Stimulated activated CD8-positive, alpha-beta memory T cell treated with anti-CD3 and anti-CD28 coated beads, Interleukin-2, amount 100 ng/mL, for 48 hours (primary cell): ENCODE measurements at regions not wholly inside any gene's neighbourhood (a gene's known extent, or its start where the extent isn't known, plus 50 kb on each side); places are given as distances from the start of the nearest gene placed in this dataset.

Experiments
- DNase-seq, 2 donors: peaks; one replicate each; pipeline ENCODE4 v3.0.0-alpha.2; 2020; ENCODE audit warnings: low read depth in 2 of 2

DNA sequence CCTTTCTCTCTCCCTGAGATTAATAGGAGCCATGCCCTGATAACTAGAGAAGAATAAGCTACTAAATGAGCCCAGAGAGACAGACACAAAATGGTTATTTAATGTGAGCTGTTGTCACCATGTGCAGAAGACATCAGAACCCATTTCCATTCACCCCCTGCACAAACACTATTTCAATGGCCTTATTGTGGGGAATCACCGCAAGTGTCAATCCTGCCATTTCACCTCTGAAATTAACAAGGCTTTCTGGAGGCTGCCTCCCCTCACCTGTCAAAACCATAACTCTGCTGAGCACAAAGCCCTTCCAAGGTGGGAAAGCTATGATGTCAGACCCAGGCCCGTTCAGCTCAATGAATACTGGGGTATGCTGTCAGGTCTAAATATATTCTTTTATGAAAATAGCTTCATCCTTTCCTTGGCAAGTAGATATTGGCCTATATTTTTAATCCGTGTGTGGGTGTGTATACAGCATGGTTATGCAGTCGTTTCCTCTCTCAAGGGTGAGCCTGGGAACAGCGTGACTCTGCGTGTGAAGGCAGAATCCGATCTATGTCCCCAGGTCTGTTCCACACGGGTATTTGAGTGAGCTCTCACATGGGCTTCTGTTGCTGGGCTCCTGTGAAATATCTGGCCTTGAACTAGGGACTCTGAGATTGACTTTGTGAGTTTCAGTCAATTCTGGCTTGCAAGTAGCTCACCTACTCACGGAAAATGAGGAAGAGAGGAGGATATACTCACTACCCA is 266.3 kb downstream of the FBXW7 start:
- no peak for DNase-seq

DNA sequence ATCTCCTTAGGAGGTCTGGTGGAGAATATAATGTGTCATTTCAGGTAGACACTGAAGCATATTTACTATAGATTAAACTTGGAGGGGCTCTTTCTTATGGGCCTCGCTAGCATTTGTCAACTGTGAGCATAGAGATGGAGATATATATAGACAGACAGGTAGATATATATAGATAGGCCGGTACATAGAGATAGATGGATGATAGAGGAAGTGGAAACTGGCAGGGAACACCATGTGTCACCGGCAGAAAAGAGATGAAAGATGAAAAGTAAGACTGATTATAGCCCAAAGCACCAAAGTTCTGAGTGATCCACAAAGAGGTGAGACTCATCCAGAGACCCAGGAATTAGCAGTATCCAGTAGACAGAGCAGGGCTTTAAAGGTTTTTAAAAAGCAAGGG is 268.1 kb downstream of the FBXW7 start:
- DNase-seq, result no peak

DNA sequence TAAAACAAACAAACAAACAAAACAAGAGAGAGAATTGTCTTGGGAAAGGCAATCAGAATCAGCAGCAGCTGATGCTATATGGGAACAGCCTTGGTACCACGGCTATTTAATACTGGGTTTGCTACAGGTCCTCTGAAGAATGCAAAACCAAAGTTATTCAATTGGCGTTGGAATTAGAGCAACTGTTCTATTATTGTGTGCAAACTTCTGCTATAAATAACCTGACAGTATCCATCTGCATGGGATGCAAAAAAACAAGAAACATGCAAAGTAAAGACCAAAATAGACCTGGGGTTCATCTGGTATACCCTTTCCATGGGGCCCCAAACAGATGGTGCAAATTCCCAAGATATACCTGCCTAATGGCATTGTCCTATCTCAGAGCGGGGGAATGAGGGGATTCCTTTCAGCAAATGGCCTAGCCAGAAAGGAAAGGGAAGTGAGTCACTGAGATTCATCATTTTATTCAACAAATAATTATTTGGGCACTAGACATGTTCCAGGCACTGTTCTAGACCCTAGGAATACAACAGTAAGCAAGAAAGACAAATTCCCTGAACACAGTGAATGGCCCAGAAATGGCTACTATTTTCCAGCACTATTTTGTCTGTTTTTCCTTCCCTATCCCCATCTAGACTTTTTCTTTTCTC is 268.9 kb downstream of the FBXW7 start:
- no peak for DNase-seq

DNA sequence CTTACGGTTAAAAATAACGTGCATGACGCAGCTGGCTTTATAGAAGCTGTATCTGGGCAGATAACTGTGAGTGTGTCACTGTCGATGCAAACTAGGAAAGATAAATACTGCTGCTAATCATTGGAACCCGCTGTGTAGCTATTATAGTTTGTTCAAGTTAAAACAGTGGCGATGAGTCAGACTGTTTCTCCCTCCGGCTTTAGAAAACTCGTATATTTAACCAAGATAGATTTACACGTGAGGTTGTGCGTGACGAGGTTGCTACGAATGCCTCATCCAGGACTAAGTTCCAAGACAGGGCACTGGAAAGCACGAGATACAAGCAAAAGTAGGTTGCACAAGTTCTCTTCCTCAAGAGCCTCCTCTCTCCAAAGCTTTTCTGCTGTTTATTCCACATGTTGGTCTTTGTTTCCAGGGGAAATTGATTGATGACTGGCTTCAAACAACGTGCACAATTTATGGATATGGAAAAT is 270.7 kb downstream of the FBXW7 start:
- no peak for DNase-seq

DNA sequence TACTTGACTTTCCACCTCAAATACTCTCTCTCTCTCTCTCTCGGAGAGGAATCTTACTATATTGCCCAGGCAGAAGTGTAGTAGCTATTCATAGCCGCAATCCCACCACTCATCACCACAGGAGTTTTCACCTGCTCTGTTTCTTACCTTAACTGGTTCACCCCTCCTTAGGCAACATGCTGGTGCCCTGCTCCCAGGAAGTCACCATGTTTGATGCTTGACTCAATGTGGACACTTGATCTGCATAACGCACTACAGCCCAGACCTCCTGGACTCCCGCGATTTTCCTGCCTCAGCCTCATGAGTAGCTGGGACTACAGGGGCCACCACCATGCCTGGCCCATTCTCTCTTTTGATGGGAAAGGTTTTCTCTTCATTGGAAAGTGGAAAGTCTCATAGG is 271.8 kb downstream of the FBXW7 start:
- DNase-seq, result no peak

DNA sequence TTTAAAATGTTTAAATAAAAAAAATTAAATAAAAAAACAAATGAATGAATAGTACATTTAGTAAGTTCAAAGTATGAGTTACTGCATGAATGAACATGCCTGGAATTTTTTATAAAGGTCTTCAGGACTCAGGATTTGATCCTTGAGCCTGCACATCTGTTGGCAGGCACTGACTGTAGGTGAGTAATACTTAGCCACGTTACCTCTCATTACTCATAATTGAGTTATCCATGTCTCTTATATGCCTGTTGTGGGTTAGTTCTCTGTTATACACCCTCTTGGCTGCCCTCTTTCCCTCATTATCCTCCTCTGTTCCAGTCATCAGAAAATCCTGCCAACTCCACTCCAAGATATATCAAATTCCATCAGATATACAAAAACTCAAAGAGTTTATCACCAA is 276.0 kb downstream of the FBXW7 start:
- no peak for DNase-seq

DNA sequence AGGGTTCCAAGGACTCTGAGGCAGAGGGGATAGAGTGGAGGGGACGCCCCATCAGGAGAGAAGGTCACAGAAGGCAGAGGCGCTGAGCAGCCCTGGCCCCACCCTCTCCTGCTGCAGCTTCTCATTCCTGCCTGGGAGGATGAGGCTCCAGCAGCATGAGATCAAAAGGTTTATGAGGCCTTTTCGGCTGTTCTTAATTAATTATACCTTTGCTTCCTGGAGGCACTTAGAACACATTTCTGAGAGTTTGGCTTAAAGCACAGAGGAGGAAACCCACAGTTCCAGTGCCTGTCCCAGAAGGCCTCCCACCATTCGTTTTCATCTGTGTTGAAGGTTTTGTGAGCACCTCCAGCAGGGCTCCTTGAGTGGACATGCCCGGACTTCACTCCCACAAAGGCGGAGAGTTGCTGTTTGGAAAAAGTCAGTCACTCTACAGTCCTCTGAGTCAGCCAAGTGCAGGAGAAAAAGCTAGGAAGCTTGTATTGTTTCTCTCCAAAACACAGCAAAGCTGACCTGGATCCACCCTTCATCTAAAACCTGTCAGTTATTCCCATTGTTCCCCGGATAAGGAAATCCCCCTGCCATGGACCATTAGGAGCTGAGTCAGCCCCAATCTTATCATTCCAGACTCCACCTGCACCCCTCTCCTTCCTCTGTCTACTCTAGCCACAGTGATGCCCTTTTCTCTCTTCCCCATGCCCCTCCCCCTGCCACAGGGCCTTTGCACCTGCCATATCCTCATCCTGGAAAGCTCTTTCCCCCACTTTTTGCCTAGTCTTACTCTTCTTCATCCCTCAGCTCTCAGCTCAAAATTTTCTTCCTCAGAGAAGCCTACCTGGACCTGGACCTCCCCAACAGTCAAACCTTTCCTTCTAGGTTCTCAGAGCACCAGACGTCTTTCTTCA is 276.8 kb downstream of the FBXW7 start:
- DNase-seq, result no peak

DNA sequence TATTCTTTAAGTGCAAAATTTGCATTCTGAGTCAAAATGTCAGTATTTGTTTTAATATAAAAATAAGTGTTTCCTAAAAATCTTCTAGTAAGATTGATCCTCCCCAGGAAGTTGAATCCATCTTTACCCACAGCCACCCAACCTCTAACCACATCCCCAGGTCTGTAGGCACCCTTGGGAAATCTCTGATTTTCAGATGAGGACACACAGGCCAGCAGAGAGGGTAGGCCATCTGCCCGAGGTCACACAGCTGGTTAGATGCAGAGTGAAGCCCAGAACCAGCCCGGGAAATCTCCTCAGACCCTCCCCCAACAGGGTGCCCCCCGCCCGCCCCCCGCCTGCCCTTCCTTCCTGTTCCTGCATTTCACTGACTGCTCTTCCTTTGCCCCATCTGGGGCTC is 277.5 kb downstream of the FBXW7 start:
- DNase-seq, result no peak

DNA sequence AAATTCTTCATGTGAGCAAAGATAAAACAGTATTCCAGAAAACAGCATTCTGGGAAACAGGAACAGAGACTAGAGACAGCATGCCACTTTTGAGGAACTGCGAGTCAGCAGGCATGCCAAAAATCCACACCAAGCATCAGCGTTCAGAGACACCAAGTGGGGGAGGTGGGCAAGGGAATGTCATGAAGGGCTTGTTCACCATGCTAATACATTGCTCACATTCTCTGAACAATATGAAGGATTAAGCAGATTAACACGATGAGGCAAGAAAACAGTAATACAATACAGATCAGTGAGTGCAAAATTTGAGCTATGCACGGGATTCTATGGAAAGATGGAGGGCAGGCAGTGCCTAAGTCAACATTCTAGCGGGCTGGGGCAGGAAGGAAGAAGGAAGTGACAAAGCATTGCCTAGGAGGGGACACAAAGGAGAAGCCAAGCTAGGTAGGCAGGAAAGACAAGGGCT is 278.3 kb downstream of the FBXW7 start:
- DNase-seq, result no peak

DNA sequence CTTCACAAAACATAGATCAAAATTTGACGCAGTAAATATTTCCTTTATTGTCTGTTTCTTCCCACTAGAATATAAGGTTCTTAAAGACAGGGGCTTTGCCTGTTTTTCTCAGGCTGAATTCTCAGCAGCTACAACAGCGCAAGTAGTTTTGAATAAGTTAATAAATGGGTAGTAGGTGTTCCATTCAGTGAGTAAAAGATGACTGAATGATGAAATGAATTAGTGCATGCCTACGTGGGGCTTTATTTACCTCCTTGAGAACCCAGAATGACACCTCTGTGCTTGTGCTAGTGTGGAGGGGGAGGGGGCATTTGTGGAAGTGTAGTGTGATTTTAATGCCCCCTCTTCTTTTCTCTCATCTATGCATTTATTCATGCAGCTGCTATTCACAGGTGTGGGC is 278.9 kb downstream of the FBXW7 start:
- no peak for DNase-seq

DNA sequence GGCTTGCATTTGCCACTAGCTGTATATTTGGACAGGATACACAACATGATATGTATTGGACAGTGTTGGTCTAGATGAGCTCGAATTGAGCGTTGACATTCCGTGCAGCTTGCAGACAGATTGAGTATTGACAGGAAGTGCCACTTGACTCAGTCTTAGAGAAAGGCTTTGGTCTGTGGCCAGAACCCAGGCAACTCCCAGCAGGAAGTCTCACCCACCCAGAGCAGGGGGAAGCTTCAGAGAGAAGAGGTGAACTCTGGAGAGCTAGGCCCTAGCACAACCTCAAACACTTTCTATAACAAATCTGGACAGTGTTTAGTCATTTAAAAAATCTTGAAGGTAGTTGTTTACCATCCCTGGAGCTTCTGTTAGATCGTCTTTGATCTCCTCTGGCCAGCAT is 280.5 kb downstream of the FBXW7 start:
- DNase-seq, result peak; percentile 19 to 45

DNA sequence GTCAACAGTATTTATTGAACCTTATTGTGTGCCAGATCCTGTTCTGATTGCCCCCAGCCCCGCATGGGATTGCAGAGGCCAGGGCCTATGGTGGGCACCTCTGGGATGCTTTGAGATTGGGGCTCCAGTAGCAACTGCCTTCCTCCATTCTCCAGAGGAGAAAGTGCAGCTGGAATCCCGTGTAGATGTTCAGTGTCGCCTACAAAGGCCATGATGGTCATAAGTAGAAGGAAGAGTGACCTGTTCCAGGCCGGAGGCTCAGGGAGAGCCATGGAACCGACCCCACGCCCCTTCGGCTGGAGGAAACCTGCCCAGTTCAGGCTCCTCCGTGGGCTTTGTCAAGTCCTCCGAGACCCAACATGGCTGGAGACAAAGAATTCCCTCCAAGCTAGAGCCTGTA is 287.5 kb downstream of the FBXW7 start:
- no peak for DNase-seq

DNA sequence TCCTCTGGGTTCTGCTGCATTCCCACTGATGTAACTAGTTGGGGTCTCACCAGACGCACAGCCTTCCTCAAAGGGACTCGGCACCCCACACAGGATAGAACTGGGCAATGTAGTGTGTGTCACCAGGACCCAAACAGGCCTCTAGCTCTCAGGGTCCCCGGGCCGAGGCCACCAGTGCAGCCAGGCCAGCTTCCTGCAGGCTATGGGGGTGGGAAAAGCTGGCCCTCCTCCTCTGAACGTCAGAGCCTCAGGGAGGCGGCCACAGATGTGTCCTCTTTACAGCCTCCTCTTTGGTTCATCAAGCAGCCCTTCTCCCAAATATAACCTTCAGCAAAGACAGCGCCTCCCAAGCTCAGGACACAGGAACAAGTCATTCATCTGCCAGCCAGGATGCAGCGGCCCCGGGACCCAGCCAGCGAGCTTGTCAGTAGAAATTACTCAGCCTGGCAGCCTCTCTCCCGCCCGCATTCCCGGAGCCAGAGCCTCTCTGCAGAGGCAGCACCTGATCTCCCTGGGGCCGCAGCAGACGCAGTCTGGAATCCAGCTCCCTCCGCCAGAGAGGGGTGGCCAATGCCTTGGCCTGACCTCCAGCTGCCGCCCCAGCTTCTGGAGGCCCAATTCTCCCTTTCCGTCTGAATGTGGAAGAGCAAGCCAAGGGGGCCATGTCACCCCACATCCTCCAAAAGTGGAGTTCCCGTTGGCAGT is 288.5 kb downstream of the FBXW7 start:
- DNase-seq, result no peak

DNA sequence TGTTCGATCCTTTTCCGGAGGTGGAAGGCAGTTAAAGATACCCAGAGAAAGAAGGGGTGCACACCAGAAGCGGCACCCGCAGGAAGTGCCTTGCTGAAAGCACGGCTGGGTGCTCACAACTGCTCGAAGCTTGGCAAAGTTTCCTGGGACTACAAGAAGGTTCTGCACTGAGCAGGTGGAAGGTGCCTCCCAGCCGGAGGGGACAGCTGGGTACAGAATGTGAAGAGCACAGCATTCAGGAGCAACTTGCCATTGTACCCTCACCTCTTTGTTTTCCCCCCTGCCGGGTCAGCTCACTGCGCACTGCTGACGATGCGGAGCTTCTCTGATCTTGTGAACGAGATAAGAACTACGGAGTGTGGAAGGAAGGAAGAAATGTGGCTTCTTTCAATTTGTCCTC is 289.2 kb downstream of the FBXW7 start:
- no peak for DNase-seq

DNA sequence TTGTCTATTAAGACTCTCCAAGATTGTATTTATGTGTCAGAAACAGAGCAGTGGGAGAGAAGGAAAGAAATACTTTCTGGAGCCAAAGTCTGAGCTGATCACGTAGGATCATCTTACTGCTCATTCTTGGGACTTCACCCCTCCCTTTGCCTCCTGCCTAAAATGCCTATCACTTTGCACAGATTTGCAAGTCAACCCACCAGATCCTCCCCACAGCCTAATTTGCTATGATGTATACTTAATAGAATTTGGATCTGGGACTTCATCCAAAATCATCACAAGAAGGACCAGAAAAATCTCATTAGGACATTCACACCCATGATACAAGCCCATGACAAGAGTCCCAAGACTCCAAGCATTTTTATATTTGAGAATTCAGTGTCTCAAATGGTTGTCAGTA is 290.2 kb downstream of the FBXW7 start:
- no peak for DNase-seq

DNA sequence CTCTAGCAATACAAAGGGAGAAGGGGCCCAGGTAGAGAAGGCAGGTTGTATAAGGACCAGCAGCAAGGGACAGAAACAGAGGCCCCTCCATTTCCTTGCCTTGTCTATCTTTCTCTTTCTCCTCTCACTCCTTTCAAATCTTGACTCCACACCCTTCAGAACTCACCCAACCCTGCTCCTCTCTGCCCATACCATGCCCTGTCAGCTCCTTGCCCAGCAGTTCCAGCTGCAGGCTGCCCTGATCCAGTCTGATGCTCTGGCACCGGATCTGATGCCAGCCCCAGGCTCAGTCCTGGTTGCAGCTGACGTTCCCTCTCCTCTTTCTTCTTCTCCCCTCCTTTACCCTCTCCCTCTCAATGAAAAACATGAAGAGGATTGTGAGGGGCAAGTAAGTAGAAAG is 291.2 kb downstream of the FBXW7 start:
- DNase-seq, result no peak

DNA sequence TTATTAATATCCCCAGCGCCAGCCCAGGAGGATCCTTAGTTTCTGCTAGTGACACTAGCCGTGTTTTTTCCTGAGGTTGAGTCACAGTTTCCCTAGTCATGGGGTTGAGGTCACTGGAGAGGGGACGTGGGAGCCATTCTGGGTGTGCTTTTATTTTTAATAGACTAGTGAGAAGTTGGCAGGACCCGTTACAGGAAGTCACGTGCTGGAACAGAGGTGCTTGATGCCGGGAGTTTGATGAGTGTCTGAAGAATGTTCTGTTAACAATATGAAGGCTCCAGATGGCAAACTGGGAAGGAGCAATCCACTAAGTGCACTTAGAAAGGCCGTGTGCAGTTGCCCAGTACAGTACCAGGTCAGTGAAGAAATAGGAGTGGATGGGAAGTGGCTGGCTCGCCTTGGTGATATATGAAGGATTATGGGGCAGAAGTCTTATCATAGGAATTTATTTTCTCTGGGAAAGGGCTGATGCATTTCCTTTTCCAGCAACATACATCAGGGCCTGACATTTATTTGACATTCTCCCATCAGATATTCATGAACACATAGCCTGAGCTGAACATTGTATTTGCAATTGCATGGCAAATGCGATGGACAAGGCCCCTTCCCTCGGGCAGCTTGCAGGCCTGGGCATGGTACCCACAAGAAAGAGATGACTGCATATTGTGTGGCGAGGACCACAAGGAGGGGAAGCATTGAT is 291.8 kb downstream of the FBXW7 start:
- no peak for DNase-seq

DNA sequence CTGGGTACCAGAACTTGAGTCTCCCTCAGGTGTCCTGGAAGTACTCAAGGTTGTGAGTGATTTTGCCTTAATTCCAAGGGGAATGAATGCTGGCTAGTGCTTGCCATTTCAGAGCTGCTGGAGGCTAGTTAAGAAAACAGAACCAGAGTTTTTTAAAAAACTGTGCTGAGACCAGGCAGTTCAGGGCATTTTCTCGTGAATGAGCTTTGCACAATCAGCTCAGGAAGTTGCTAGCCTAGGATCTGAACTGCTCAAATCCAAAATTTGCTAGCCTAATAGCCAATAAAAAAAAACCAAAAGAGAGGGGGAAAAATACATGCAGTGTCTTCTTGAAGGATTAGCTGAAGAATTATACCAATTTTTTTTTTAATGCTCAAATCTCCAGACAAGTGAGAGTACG is 292.7 kb downstream of the FBXW7 start:
- DNase-seq, result no peak

DNA sequence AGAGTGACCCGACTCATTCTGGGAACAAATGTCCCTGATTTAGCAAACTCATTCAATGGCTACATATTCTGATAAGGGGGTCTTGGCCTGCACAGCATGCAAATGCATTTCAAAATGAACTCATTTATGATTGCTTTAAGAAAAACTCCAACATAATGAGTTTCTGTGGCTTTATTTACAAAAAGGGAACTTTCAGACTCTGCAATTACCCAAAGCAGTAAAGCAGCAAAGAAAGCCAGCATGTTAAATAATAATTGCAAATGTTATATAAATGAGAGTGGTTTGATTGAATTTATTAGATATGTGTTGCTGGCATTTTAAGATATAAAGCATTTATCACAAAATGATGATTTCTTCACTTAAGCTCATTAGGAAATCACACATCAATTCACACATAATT is 295.7 kb downstream of the FBXW7 start:
- no peak for DNase-seq

DNA sequence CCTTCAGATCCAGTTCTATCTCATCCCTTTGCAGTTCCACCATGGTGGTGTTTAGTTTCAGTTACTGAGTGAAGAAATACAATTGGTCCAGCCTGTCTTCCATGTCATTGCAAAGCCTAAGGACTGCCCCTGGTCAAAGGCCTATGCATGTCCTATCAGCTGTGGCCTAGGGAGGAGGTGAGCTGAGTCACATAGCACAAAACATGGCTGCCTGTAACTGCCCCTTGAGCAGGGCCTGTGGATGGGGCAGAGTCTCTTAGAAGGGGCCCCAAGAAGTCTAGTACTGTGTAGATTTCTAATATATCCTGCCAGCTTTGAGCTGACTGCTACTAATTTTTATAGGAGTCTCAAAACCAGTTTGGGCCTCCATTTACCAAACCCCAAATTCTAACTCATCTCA is 296.7 kb downstream of the FBXW7 start:
- no peak for DNase-seq

DNA sequence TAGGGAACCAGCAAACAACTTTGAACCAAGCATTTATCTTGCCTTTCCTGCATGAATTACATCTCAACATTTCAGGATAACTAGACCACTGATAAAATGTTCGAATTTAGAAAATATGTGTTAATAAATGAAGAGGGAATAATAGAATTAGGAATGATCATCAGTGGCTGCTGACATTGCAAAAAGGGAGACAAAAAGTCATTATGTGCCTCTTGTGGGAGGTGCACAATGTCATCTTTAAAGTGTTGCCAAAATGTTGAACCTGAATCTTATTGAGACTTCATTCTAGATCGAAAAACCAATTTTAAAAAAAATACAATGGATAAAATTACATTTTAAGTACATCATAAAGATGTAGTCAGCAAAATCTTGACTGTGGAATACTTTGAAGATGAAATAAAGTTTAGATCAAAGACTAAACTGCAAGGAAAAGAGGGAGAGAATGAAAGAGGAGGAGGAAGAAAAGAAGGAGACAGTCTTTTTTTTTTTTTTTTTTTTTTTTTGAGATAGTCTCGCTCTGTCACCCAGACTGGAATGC is 299.3 kb downstream of the FBXW7 start:
- DNase-seq, result no peak
